ENCODE measurements at regions not wholly inside any gene's neighbourhood (a gene's known extent, or its start where the extent isn't known, plus 50 kb on each side); places are given as distances from the start of the nearest gene placed in this dataset.

DNA sequence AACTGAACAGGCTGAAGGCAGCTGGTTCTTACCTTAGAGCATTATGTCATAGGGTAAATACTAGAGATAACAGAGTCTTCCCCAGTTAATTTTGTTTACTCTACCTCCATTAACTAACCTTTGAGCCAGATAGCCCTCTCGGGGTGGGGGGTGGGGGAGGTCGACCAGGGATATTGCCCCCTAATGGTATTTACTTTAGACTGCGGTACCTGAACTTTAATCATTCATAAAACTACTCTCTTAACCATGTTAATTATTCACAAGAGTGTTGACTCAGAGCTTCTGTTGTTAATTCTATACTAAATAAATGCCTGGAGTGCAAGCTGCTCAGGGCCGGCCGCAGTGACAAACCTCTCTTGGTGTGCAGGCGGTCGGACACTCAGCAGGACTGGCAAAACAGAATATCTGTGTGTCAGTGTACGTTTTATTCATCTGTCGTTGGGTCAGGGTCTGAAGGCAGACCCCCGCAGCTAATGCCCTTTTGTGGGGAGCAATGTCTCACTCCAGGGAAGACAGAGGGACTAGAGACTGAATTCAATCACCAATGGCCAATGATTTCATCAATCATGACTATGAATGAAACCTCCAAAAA lies 152.4 kb upstream of the COL21A1 start (continued):
- TF ChIP-seq YY1 (IDR thresholded peaks at IDR 0.05; ENCODE audit: insufficient read depth, insufficient replicate concordance, low read depth, low read length) (peak; percentile 45), LCORL (IDR thresholded peaks at IDR 0.05) (no peak), LCORL (CRISPR knock-in tag; IDR thresholded peaks at IDR 0.05) (peak; percentile 22; the same call in 1 of the 2 replicates), REL (CRISPR knock-in tag; conservative IDR thresholded peaks at IDR 0.05) (no peak), DPF2 (CRISPR knock-in tag; IDR thresholded peaks at IDR 0.05; ENCODE audit: borderline replicate concordance, low read depth) (peak; percentile 91), ETV6 (CRISPR knock-in tag; conservative IDR thresholded peaks at IDR 0.05) (peak; percentile 31; the same call in 1 of the 2 replicates), ZNF713 (CRISPR knock-in tag; IDR thresholded peaks at IDR 0.05) (peak; percentile 70; the same call in 1 of the 2 replicates), DNMT3B (CRISPR knock-in tag; conservative IDR thresholded peaks at IDR 0.05) (peak; percentile 79; the same call in 1 of the 2 replicates), ELF1 (CRISPR knock-in tag; IDR thresholded peaks at IDR 0.05) (no peak; the same call in 1 of the 2 replicates), NFE2L2 (IDR thresholded peaks at IDR 0.05; ENCODE audit: low read length) (no peak), ARHGAP35 (CRISPR knock-in tag; IDR thresholded peaks at IDR 0.05; ENCODE audit: borderline replicate concordance) (no peak), SALL1 (CRISPR knock-in tag; IDR thresholded peaks at IDR 0.05) (peak; percentile 96), FOXP1 (IDR thresholded peaks at IDR 0.05) (peak; percentile 75), FOXP1 (CRISPR knock-in tag; IDR thresholded peaks at IDR 0.05) (peak; percentile 93), ZNF670 (CRISPR knock-in tag; IDR thresholded peaks at IDR 0.05; ENCODE audit: borderline replicate concordance) (no peak), ZNF121 (CRISPR knock-in tag; IDR thresholded peaks at IDR 0.05) (peak; percentile 96), STAG1 (CRISPR knock-in tag; IDR thresholded peaks at IDR 0.05) (peak; percentile 20; the same call in 1 of the 2 replicates), NCOA2 (CRISPR knock-in tag; IDR thresholded peaks at IDR 0.05) (peak; percentile 97), KDM6A (CRISPR knock-in tag; IDR thresholded peaks at IDR 0.05; ENCODE audit: low read depth) (peak; percentile 96)
- TF ChIP-seq, protein P1, sequence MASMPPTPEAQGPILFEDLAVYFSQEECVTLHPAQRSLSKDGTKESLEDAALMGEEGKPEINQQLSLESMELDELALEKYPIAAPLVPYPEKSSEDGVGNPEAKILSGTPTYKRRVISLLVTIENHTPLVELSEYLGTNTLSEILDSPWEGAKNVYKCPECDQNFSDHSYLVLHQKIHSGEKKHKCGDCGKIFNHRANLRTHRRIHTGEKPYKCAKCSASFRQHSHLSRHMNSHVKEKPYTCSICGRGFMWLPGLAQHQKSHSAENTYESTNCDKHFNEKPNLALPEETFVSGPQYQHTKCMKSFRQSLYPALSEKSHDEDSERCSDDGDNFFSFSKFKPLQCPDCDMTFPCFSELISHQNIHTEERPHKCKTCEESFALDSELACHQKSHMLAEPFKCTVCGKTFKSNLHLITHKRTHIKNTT (CRISPR knock-in tag; IDR thresholded peaks at IDR 0.05): no peak
- TF ChIP-seq, protein P2, sequence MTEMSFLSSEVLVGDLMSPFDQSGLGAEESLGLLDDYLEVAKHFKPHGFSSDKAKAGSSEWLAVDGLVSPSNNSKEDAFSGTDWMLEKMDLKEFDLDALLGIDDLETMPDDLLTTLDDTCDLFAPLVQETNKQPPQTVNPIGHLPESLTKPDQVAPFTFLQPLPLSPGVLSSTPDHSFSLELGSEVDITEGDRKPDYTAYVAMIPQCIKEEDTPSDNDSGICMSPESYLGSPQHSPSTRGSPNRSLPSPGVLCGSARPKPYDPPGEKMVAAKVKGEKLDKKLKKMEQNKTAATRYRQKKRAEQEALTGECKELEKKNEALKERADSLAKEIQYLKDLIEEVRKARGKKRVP (CRISPR knock-in tag; IDR thresholded peaks at IDR 0.05): peak in 1 of 2 experiments; percentile 51; a peak in 1 of 4 replicates
- TF ChIP-seq, protein P3, sequence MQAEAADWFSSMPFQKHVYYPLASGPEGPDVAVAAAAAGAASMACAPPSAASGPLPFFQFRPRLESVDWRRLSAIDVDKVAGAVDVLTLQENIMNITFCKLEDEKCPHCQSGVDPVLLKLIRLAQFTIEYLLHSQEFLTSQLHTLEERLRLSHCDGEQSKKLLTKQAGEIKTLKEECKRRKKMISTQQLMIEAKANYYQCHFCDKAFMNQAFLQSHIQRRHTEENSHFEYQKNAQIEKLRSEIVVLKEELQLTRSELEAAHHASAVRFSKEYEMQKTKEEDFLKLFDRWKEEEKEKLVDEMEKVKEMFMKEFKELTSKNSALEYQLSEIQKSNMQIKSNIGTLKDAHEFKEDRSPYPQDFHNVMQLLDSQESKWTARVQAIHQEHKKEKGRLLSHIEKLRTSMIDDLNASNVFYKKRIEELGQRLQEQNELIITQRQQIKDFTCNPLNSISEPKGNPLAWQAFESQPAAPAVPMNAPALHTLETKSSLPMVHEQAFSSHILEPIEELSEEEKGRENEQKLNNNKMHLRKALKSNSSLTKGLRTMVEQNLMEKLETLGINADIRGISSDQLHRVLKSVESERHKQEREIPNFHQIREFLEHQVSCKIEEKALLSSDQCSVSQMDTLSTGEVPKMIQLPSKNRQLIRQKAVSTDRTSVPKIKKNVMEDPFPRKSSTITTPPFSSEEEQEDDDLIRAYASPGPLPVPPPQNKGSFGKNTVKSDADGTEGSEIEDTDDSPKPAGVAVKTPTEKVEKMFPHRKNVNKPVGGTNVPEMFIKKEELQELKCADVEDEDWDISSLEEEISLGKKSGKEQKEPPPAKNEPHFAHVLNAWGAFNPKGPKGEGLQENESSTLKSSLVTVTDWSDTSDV (CRISPR knock-in tag; IDR thresholded peaks at IDR 0.05): no peak
- TF ChIP-seq, protein P4, sequence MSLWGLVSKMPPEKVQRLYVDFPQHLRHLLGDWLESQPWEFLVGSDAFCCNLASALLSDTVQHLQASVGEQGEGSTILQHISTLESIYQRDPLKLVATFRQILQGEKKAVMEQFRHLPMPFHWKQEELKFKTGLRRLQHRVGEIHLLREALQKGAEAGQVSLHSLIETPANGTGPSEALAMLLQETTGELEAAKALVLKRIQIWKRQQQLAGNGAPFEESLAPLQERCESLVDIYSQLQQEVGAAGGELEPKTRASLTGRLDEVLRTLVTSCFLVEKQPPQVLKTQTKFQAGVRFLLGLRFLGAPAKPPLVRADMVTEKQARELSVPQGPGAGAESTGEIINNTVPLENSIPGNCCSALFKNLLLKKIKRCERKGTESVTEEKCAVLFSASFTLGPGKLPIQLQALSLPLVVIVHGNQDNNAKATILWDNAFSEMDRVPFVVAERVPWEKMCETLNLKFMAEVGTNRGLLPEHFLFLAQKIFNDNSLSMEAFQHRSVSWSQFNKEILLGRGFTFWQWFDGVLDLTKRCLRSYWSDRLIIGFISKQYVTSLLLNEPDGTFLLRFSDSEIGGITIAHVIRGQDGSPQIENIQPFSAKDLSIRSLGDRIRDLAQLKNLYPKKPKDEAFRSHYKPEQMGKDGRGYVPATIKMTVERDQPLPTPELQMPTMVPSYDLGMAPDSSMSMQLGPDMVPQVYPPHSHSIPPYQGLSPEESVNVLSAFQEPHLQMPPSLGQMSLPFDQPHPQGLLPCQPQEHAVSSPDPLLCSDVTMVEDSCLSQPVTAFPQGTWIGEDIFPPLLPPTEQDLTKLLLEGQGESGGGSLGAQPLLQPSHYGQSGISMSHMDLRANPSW (CRISPR knock-in tag; IDR thresholded peaks at IDR 0.05; ENCODE audit: borderline replicate concordance): peak; percentile 98; the same call in 1 of the 2 replicates
- TF ChIP-seq, protein P5, sequence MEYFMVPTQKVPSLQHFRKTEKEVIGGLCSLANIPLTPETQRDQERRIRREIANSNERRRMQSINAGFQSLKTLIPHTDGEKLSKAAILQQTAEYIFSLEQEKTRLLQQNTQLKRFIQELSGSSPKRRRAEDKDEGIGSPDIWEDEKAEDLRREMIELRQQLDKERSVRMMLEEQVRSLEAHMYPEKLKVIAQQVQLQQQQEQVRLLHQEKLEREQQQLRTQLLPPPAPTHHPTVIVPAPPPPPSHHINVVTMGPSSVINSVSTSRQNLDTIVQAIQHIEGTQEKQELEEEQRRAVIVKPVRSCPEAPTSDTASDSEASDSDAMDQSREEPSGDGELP (IDR thresholded peaks at IDR 0.05; ENCODE audit: borderline replicate concordance, low read depth): peak; percentile 91

All from HepG2 (cell line).